ENCODE measurements at regions not wholly inside any gene's neighbourhood (a gene's known extent, or its start where the extent isn't known, plus 50 kb on each side); places are given as distances from the start of the nearest gene placed in this dataset.
"Not testable (repeated sequence)": the region's sequence is repeated elsewhere in the genome, so short reads cannot be mapped to it uniquely, and the experiment has no call there.

DNA sequence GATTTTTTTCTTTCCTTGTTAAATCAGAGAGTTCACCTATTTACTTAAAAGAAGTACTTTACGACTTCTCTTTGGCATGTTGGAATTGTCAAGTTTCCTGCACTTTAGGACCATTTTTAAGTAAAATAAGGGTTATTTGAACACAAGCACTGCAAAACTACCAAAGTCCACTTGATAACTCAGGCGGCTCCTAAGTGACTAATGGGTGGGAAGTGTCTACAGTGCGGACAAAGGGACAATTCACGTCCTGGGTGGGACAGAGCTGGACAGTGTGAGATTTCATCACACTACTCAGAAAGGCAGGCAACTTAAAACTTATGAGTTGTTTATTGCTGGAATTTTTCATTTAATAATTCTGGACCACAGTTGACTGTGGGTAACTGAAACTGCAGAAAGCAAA lies 590.2 kb upstream of the UBE2E2 start:
- no peak for DNase-seq

DNA sequence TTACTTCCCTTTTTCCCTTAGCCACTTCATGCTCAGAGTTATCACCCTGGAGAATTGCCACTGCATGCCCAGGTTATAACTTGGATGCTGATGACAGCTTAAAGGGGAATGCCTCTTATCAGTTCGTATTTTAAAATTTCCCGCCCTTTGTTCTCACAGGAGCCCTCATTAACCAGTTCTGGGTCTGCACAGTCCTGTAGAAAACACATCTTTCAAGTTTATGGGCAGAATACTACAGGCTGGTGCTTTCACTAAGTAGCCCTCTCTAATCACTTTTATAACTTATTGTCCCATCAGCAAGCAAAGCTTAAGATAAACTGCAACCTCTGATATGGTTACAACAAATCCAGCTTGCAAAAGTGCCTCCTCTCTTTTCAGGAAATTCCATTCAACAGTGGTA lies 587.3 kb upstream of the UBE2E2 start:
- no peak for DNase-seq

DNA sequence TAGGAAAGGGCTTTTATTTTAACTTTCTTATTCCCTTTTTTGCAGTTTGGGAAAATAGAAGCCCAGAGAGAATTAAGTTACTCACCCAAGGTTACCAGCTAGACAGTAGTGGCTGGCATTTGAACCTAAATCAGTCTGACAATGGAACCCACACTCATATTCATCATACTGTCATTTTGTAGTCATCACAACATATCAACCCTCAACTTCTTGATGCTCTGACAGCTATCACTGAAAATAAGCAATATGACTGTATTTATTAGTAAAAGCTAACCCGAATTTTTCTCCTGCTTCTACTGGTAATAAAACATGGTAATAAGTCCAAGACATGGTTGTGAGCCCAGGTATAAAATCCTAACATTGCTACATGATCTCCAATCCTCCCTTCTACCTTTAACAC lies 585.8 kb upstream of the UBE2E2 start:
- no peak for DNase-seq

DNA sequence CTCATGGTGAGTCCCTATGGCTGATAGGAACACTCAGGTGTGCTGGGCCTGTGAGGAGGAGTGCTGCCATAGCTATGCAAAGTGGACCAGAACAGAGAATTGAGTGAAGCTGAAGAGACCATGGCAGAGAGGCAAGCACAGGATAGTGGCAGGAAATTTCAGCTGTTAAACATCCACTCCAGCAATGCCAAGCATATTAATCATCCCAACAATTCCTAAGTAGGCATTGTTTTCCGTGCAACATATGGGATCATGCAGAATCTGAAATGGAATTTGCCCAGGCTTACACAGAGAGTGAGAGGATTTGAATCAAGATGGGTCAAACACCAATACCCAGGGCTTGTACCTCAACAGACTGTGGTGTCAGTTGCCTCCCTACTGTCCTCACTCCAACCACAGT lies 582.6 kb upstream of the UBE2E2 start:
- no peak for DNase-seq

DNA sequence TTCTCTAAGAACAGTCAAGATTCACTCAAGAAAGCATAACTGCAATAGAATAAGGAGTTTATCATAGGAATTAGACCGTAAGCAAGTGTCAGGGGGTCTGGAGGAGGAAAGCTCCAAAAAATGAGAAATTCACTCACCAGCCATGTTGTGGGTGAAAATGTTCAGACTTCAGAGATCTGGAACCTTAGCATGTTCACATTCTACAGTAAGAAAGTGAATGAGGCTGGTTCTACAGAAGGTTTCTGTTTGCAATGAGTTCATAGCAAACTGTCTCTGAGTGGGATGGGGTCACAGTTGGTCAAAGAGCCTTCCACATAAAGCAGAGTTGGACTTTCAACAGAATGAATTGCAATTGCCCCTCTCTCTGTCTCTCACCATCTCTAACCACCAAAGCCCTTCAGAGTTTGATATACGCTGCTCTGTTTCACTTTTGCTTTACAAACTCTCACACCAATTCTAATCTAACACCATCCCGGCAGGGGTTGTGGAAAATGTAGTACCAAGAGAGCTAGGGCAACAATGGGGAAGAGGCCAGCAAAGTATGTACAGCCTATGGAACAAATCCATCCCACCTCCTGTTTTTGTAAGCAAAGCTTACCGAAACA lies 581.8 kb upstream of the UBE2E2 start:
- DNase-seq = no peak

DNA sequence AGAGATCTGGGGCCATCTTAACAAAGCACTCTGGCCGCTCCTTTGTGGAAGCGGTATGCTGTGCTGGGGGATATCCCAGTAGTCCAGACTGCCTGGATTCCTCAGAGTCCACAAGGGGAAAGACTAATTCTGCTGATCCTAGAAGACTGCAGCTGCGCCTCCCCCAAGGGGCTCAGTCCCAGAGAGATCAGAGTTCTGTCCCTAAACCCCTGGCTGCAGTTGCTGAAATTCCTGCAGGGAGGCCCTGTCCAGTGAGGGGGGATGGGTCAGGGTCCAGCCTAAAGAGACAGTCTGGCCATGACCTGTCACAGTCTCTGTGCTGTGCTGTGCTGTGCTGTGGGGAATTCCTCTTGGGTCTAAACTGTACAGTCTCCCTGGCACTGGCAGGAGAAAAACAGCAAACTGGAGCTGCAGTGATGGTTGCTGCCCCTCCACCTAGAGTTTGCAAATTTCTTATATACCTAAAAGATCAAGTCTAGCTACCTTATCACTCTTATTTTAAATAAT lies 575.1 kb upstream of the UBE2E2 start:
- no peak for DNase-seq

DNA sequence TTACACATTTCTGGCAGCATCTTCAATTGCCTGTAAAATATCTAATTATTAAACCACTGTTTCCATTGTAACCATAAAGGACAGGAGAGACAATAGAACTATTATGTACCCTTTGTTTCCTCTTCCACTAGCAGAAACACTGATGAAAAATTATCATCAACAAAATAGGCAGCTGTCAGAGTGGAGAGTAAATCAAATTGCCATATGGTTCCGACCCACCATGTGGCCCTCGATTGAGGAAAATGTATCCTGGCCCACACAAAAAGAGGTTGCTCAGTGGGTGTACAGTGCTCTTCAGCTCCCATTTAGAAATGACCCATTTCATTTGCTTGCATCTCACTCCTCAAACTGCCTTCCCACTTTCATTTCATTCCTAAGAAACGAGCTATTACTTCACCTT lies 570.6 kb upstream of the UBE2E2 start:
- no peak for DNase-seq

DNA sequence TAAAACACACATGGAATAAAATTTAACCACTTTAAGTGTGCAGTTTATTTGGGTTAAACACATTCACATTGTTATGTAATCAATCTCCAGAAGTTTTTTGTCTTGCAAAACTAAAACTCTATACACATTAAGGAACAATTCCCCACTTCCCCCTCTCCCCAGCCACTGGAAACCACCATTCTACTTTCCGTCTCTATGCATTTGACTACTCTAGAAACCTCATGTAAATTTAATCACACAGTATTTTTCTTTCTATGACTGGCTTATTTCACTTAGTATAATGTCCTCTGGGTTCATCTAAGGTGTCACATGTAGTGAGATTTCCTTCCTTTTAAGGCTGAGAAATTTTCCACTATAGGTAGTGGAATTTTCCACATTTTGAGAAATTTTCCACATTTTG lies 568.7 kb upstream of the UBE2E2 start:
- no peak for DNase-seq

DNA sequence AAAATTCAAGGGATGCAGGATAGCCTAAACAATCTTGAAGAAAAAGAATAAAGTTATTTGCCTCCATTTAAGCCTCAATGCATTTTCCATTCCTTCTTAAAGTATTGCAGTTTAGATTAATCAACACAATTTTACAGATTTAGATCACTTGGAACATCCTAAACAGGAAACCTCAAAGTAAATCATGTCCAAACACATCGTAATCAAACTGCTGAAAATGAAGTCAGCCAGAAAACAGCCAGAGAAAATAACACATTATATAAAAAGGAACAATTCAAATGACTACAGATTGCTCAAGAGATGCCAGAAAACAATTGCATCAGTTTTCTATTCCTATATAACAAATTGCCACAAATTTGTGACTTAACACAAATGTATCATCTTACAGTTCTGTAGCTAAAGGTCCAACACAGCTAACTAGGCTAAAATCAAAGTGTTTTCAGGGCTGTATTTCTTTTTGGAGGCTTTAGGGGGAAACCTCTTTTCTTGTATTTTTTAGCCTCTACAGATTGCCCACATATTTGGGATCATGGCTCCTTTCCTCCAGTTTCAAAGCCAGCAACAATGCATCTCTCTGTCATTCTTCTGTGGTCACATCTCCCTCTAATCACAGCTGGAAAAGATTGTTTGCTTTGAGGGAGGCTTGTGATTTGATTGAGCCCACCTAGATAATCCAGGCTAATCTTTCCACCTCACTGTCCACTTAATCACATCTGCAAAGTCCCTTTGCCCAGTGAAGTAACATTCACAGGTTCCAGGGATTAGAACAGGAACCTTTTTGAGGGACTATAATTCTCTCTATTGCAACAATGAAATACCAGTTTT lies 543.3 kb upstream of the UBE2E2 start:
- no peak for DNase-seq

DNA sequence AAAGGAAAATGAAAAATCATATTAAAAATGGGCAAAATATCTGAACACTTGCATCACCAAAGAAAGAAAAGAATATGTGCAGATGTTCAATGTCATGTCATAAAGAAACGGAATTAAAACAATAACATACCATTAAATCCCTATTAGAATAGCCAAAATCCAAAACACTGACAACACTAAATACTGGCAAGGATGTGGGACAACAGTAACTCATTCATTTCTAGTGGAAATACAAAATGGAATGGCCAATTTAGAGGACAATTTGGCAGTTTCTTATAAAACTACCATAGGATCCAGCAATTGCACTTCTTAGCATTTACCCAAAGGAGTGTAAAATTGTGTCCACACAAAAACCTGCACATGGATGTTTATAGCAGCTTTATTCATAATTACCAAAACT lies 542.5 kb upstream of the UBE2E2 start:
- no peak for DNase-seq

DNA sequence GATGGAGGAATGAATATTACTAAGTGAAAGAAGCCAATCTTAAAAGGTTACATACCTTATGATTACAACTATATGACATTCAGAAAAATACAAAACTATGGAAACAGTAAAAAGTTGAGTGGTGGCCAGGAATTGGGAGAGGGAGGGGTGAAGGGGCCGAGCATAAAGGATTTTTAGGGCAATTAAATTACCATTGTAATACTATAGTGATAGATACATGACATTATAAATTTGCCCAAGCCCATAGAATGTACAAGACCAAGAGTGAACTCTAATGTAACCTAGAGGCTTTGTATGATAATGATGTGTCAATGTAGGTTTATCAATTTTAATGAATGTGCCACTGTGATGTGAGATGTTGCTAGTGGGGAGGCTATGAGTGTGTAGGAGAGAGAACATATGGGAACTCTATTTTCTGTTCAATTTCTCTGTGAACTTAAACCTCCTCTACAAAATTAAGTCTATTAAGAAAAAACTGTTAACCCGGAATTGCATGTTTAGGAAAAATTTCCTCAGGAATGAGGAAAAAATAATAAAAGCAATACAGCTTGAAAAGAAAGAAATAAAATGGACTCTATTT lies 541.9 kb upstream of the UBE2E2 start:
- DNase-seq = no peak

DNA sequence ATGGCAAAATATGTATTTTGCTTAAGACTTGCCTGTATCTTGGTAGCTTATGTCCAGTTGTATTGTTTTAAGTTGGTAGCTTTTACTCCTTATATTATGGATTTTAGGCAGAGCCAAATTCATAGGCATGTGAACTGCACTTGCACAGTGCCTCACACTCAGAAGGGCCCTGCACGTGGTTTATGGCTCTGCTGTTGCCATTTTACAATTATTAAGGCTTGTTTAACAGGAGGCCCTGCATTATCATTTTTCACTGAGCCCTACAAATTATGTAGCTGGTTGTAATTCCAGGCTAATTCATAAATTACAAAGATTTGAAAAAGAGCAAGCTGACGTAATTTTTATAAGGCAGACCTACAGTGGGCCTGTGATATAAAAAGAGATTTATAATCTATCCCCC lies 537.6 kb upstream of the UBE2E2 start:
- DNase-seq = no peak

DNA sequence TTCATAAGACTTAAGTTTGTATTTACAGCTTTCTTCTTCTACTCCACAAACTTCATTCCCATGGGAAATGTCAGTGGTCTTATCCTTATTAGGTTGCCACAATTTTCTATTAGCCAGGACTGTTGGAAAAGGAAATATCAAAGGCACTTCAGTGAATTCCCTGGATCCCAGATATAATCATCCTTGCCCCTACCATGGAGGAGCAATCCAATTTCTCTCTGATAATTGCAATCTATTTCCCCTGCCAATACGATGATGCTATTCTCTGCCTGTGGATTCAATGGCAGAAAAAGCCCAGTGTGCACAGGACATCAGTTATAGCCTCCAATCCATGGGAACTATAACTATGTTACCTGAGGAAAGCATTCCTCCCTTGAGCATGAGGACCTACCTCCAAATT lies 536.4 kb upstream of the UBE2E2 start:
- DNase-seq = no peak

DNA sequence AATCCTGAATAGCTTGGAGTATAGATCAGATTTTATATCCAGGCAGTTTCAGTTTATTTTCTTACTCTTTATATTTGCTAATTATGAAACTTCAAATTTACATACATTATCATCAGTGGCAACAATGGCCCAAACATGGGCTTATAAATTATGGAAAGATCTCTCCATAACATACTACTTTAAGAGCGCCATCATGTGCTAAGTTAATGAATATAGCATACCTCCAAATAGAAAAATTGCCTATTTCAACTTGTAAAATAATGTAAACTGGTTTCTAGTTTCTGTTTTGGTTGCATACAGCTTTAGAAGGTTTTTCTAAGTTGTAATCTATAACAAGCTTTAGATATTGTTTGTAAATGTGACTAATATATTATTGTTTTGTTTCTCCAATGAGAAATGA lies 531.3 kb upstream of the UBE2E2 start:
- no peak for DNase-seq

DNA sequence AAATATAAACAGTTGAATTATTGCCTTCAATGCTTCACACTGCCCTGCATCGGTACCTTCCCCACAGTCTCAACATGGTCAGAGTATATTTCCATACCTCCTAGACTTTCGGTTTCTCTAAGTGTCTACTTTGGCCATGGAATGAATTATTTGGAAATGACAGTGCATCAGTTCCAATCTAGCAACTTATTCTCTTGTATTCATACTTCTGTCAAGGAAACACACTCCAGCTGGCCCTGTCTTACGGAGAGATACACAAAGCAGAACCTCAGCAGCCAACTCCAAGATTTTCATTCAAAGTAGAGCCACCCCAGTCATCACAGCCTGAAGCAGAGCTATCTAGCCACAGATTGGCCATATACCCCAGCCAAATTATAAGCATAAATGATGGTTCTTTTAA lies 518.4 kb upstream of the UBE2E2 start:
- DNase-seq = no peak

DNA sequence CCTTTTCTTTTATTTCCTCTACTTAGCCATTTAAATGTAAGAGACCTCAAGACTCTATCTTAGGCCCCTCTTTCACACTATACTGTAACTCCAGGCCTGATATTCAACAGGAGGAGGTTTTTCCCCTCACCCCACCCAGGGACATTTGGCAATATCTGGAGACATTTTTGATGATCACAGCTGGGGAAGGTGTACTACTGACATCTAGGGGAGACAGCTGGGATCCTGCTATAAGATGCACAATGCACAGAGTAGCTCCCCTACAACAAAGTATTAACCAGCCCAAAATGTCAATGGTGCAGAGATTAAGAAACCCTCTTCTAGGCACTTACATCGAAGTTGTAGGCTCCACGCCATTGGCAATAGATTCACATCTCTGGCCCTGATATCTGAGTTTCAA lies 517.5 kb upstream of the UBE2E2 start:
- DNase-seq = no peak

DNA sequence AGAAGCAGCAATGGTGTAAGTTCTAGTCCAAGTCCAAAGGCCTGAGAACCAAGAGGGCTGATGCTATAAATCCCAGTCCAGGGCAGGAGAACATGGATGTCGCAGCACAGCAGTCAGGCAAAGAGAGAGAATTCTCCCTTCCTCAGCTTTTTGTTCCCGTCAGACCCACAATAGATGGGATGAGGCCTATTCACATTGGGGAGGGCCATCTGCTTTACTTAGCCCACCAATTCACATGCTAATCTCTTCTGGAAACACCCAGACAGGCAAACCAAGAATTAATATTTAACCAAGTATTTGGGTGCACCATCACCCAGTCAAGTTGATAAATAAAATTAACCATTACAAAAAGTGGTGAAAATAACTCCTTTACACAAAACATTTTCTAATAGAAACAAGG lies 511.7 kb upstream of the UBE2E2 start:
- no peak for DNase-seq

DNA sequence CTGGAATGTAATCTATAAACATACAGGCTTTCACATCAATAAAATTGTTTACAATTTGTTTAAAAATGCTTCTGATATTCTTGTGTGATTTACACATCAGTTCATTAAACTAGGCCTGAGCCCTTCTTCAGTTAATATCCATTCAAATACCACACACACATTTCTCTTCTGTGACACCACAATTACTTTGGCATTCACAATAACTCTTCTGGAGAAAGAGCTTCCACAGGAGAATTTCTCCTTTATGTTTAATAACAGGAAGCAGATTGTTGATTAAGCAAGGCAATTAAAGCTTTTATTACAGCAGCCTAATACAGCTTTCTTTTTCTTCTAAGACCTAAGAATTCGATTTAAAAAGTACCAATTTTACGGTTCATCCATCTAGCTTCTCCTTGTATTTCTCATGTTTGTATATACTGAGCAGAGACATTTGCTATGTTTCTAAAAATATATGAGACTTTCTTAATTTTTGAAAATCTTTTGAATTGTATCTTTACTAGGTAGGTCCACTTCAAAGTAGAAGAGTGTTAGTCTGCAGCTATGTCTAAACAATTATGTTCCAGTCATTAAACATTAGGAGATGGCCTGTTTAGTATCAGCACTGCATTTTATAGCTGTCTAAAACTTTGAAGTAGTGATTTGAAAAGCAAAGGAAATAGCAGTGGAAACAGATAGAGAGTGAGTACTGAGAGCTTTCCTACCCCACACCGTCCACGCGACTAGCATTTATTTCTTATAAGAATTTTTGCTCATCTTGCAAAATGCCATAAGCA lies 511.1 kb upstream of the UBE2E2 start:
- no peak for DNase-seq

DNA sequence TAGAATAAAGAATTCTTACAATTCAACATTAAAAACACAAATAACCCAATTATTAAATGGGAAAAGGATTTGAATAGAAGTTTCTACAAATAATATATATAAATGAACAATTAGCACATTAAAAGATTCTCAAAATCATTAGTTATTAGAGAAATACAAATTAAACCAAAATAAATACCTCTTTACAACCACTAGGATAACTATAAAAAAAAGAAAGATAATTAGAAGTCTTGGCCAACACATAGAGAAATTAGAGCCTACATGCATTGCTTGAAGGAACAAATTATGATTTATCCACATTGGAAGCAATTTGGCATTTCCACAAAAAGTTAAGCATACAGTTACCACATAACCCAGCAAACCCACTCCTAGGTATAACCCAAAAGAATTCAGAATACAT lies 502.3 kb upstream of the UBE2E2 start:
- no peak for DNase-seq

DNA sequence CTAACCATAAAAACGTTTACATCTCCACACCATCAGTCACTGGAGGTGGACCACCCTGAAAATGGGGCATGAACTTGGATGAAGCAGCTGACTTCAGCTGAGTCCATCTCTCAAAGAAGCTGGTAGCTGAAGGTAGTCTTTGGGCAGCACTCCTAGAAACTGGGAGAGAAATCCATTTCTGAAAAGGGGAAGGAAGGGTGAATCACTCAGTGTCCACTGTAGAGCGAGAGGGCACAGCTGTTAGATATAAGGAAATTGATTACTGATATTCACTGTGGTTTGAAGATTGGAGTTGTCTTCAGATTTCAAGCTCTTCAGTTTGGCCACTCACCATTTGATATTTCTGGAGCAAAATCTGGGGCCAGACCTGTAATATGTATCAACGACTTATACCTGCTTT lies 499.0 kb upstream of the UBE2E2 start:
- no peak for DNase-seq

DNA sequence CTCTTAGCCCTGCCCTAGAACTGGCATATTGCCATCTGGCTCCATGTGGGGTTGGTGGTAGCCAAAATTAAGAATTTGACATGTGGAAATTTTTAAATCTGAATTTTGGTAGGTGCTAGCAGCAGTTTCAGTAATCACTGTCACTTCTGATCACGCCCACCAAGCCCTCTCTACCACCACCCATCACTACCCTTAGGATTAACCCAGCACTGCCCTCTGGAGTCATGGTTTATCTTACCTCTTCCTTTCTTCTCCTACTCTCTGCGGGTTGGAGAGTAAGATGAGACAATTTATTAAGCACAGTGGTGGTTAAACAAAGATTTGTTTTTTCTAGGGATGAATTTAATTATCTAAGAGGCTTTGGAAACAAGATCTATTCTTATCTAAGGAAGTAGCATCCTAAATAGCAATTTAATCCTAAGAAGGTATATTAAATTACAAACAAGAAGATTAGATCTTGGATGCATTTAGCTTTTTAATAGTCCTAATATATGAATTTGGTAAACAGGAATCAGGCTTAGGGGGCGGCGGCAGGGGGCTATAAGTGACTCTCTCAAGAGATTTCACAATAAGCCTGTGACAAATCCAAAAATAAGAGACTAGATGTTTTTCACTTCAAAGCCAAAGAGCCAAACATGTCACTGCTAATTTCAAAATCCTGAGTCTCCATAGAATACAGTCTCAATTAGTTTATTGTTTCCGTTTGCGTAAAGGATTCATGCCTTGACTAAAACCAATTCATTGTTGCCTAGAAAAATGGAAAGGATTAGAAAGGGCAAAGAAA lies 498.4 kb upstream of the UBE2E2 start:
- DNase-seq = no peak

DNA sequence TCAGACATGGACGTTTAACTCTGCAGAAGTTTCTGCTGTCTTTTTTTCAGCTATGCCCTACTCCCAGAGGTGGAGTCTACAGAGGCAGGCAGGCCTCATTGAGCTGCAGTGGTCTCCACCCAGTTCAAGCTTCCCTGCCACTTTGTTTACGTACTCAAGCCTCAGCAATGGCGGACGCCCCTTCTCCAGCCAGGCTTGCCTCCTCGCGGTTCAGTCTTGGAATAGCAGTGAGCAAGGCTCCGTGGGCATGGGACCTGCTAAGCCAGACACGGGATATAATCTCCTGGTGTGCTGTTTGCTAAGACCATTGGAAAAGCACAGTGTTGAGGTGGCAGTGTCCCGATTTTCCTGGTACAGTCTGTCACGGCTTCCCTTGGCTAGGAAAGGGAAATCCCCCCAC lies 496.2 kb upstream of the UBE2E2 start:
- not testable (repeated sequence) for DNase-seq

DNA sequence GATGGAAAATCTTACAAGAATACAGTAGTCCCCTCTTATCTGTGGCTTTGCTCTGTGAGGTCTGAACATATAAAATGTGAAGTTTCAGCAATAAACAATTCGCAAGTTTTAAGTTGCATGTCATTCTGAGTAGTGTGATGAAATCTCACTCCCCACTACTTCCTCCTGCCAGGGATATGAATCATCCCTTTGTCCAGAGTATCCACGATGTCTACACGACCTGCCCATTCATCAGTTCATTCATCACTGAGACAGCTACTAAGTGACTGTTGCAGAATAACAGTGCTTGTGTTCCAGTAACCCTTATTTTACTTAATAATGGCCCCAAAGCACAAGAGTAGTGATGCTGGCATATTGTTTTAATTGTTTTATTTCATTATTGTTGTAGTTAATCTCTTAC lies 489.2 kb upstream of the UBE2E2 start:
- no peak for DNase-seq

All from NCI-H446 treated with DMSO at 0.1 percent for 48 hours (cell line).